HepG2 (cell line): ENCODE measurements at regions not wholly inside any gene's neighbourhood (a gene's known extent, or its start where the extent isn't known, plus 50 kb on each side); places are given as distances from the start of the nearest gene placed in this dataset.

ENCODE experiments used
- ATAC-seq: fragments of 200-7000 bp; cut with Tn5 transposase; 3 replicates; pipeline ENCODE4 v1.9.1; 2020; ENCODE audit warnings: mild to moderate bottlenecking, moderate library complexity
- BruUV-seq: library from RNA; stranded (reverse); fragments of 400-500 nt; replicated peaks from 2 replicates; lab custom pipeline; 2021; lab: Mats Ljungman, UMichigan
- CTCF ChIA-PET: fragments of 300-600 bp; formaldehyde crosslinking; extraction: SDS; loops from one replicate; lab custom pipeline; 2021; ENCODE audit warnings: low total read pairs, inconsistent platforms, low intra/inter-chr PET ratio; lab: Yijun Ruan, JAX
- POLR2A ChIA-PET: fragments of 350-600 bp; sonication (Branson Sonifier 250); formaldehyde crosslinking; loops from one replicate; lab custom pipeline; 2020; ENCODE audit warnings: antibody characterized with exemption, inconsistent platforms; lab: Yijun Ruan, JAX
- DNase-seq: peaks from one replicate; pipeline ENCODE4 v3.0.0-alpha.2; 2015; ENCODE audit warnings: low spot score
- FAIRE-seq: peaks from 3 replicates; lab custom pipeline; 2011; peaks lifted over from hg19 to GRCh38; lab: Jason Lieb, UNC
- H2AFZ ChIP-seq: one replicate; pipeline ENCODE4 v1.6.1; 2011; ENCODE audit warnings: low read length, inconsistent platforms
- H3K27ac ChIP-seq: fragments of 300-600 bp; 3 replicates; pipeline ENCODE4 v1.8.0; 2011; ENCODE audit warnings: mixed run types, mild to moderate bottlenecking, mixed read lengths, low read length, inconsistent platforms; ENCODE audit not compliant: insufficient read depth; ENCODE audit errors: extremely low read length
- H3K27me3 ChIP-seq, 2 experiments: fragments of 200-600 bp in 1 of 2; 2 replicates in 1 of 2; 3 replicates in 1 of 2; pipeline versions ENCODE4 v1.6.0 to v1.8.0; 2011; ENCODE audit warnings: low read length in 2 of 2, mild to moderate bottlenecking in 2 of 2, moderate library complexity in 2 of 2, inconsistent platforms in 1 of 2; ENCODE audit not compliant: insufficient read depth in 2 of 2, control insufficient read depth in 1 of 2
- H3K36me3 ChIP-seq, 2 experiments: fragments of 200-600 bp in 1 of 2; replicated peaks in 1 of 2; 2 replicates in 1 of 2; 3 replicates in 1 of 2; pipeline versions ENCODE4 v1.5.1 to v1.8.0; 2011; ENCODE audit warnings: low read length in 2 of 2, inconsistent platforms in 1 of 2; ENCODE audit not compliant: insufficient read depth in 2 of 2, control insufficient read depth in 1 of 2
- H3K4me1 ChIP-seq: 2 replicates; pipeline ENCODE4 v1.5.1; 2012; ENCODE audit warnings: low read length, inconsistent platforms; ENCODE audit not compliant: insufficient read depth
- H3K4me2 ChIP-seq: 2 replicates; pipeline ENCODE4 v1.6.0; 2011; ENCODE audit warnings: low read depth, low read length, inconsistent platforms
- H3K4me3 ChIP-seq, 3 experiments: fragments of 200-600 bp in 1 of 3; sonication (generic), shearing (Covaris generic) in 1 of 3; replicated peaks in 1 of 3; 2 replicates each; pipeline ENCODE4 v1.5.1; 2011 to 2016; ENCODE audit warnings: low read length in 3 of 3, inconsistent platforms in 2 of 3, low read depth in 2 of 3, mild to moderate bottlenecking in 2 of 3, control low read depth in 1 of 3, mixed read lengths in 1 of 3; ENCODE audit not compliant: insufficient read depth in 1 of 3
- H3K79me2 ChIP-seq: one replicate; pipeline ENCODE4 v1.6.1; 2011; ENCODE audit warnings: low read length, inconsistent platforms; ENCODE audit not compliant: insufficient read depth
- H3K9ac ChIP-seq: 2 replicates; pipeline ENCODE4 v1.6.0; 2011; ENCODE audit warnings: mild to moderate bottlenecking, low read depth, low read length, inconsistent platforms; ENCODE audit not compliant: insufficient read depth
- H3K9me3 ChIP-seq: 2 replicates; pipeline ENCODE4 v1.5.1; 2012; ENCODE audit warnings: mild to moderate bottlenecking, low read length
- H4K20me1 ChIP-seq: 2 replicates; pipeline ENCODE4 v1.6.0; 2011; ENCODE audit warnings: inconsistent platforms, mild to moderate bottlenecking, low read length, moderate library complexity; ENCODE audit not compliant: insufficient read depth
- AHDC1 ChIP-seq: sonication (generic); formaldehyde crosslinking; IDR thresholded peaks from 2 replicates; pipeline ENCODE4 v1.5.1; 2020; ENCODE audit warnings: mild to moderate bottlenecking, missing genetic modification reagents, borderline replicate concordance
- EED ChIP-seq: sonication (generic); formaldehyde crosslinking; IDR thresholded peaks from 2 replicates; pipeline ENCODE4 v1.5.0; 2020; ENCODE audit warnings: mild to moderate bottlenecking, missing genetic modification reagents
- FOSL2 ChIP-seq: sonication (generic); formaldehyde crosslinking; IDR thresholded peaks from 2 replicates; pipeline ENCODE4 v1.4.0; 2020; ENCODE audit warnings: missing genetic modification reagents
- HNF4G ChIP-seq, 2 experiments: sonication (generic) in 1 of 2; formaldehyde crosslinking in 1 of 2; IDR thresholded peaks; 2 replicates each; pipeline versions ENCODE4 v1.4.0 to v1.6.1; 2011 to 2020; ENCODE audit warnings: borderline replicate concordance in 2 of 2, low read depth in 2 of 2, mild to moderate bottlenecking in 2 of 2, low read length in 1 of 2, missing genetic modification reagents in 1 of 2, moderate library complexity in 1 of 2
- POGZ ChIP-seq: sonication (generic); formaldehyde crosslinking; IDR thresholded peaks from 2 replicates; pipeline ENCODE4 v1.4.0; 2020; ENCODE audit warnings: mild to moderate bottlenecking, missing genetic modification reagents
- SMAD9 ChIP-seq: sonication (generic); formaldehyde crosslinking; IDR thresholded peaks from 2 replicates; pipeline ENCODE4 v1.5.1; 2020; ENCODE audit warnings: mild to moderate bottlenecking, missing genetic modification reagents
- SP1 ChIP-seq, 2 experiments: fragments of 450-650 bp in 1 of 2; sonication (generic) in 1 of 2; formaldehyde crosslinking in 1 of 2; IDR thresholded peaks; 2 replicates each; pipeline versions ENCODE4 v1.4.0 to v1.6.1; 2016 to 2020; ENCODE audit warnings: missing genetic modification reagents in 1 of 2
- TCF12 ChIP-seq, 2 experiments: fragments of 450-650 bp in 1 of 2; sonication (generic) in 1 of 2; formaldehyde crosslinking in 1 of 2; IDR thresholded peaks; 2 replicates each; pipeline versions ENCODE4 v1.6.1 to v1.8.0; 2017 to 2022; ENCODE audit warnings: antibody characterized with exemption in 1 of 2, mild to moderate bottlenecking in 1 of 2, missing genetic modification reagents in 1 of 2, moderate library complexity in 1 of 2
- ZMYM3 ChIP-seq: sonication (generic); formaldehyde crosslinking; IDR thresholded peaks from 2 replicates; pipeline ENCODE4 v1.5.1; 2020; ENCODE audit warnings: mild to moderate bottlenecking, missing genetic modification reagents
- ZNF382 ChIP-seq: sonication (generic); formaldehyde crosslinking; IDR thresholded peaks from 2 replicates; pipeline ENCODE4 v1.5.0; 2020; ENCODE audit warnings: missing genetic modification reagents, mild to moderate bottlenecking, borderline replicate concordance
- ZNF589 ChIP-seq: sonication (generic); formaldehyde crosslinking; conservative IDR thresholded peaks from 2 replicates; pipeline ENCODE4 v1.8.0; 2022; ENCODE audit warnings: mild to moderate bottlenecking, moderate library complexity, missing genetic modification reagents
- ZNF766 ChIP-seq: sonication (generic); formaldehyde crosslinking; IDR thresholded peaks from 2 replicates; pipeline ENCODE4 v1.5.0; 2020; ENCODE audit warnings: missing genetic modification reagents, borderline replicate concordance
- WGBS: methylation state at CpG from one replicate; pipeline ENCODE4 v1.1.6; 2017; ENCODE audit warnings: low lambda C conversion rate; 5-methylcytosine and 5-hydroxymethylcytosine counted together
- in situ Hi-C: cut with HindIII; loops from 2 replicates; pipeline ENCODE4 v1.10.0; 2017; ENCODE audit warnings: low pct_unique_long_range_greater_than_20kb; ENCODE audit not compliant: extremely low pct_ligation_motif_present
- intact Hi-C: fragments of 100-400 bp; cut with micrococcal nuclease; formaldehyde crosslinking; loops from one replicate; pipeline ENCODE4 v1.10.0; 2022; ENCODE audit not compliant: unreplicated experiment

- H3K79me2 ChIP-seq, result no peaks in the 10 kb centered on the region
- intact Hi-C loops (no loop called here), in situ Hi-C loops (no loop called here)
- H3K27me3 ChIP-seq, result no peaks in the 10 kb centered on the region
- H4K20me1 ChIP-seq, result no peaks in the 10 kb centered on the region
- no TSS peak for BruUV-seq
- H3K36me3 ChIP-seq, result no peaks in the 10 kb centered on the region
- H3K4me2 ChIP-seq, result no peak overlapping the region
- TF ChIP-seq ZNF382 (CRISPR knock-in tag) (no peak), EED (CRISPR knock-in tag) (no peak), ZNF589 (CRISPR knock-in tag) (no peak), ZNF766 (CRISPR knock-in tag) (no peak), AHDC1 (CRISPR knock-in tag) (no peak), SP1 (IDR thresholded peaks at IDR 0.05) (no peak), SP1 (CRISPR knock-in tag; IDR thresholded peaks at IDR 0.05) (no peak), ZMYM3 (CRISPR knock-in tag) (no peak), FOSL2 (CRISPR knock-in tag) (no peak), SMAD9 (CRISPR knock-in tag) (no peak), TCF12 (IDR thresholded peaks at IDR 0.05) (no peak), TCF12 (CRISPR knock-in tag; IDR thresholded peaks at IDR 0.05) (no peak), POGZ (no peak), HNF4G (IDR thresholded peaks at IDR 0.05; ENCODE audit: borderline replicate concordance, low read depth, low read length) (no peak), HNF4G (CRISPR knock-in tag; IDR thresholded peaks at IDR 0.05; ENCODE audit: borderline replicate concordance, low read depth) (no peak)
- DNase-seq, result no peak
- H3K4me3 ChIP-seq, result no peak overlapping the region
- H2AFZ ChIP-seq, result no peak overlapping the region
- CTCF ChIA-PET, result no interaction called here
- H3K27ac ChIP-seq, result no peak overlapping the region
- no peaks in the 10 kb centered on the region for H3K4me1 ChIP-seq
- no peak for ATAC-seq
- POLR2A ChIA-PET, result no interaction called here
- WGBS, result 28% methylated on average over 2 of the region's 2 CpGs
- no peak overlapping the region for H3K9ac ChIP-seq
- no peaks in the 10 kb centered on the region for H3K9me3 ChIP-seq
- FAIRE-seq, result no peak
These were observed 555.3 kb downstream of the MED13L start for GRCh38 chr12:115722181-115722580.
